Natural killer cell (primary cell): ENCODE measurements at regions not wholly inside any gene's neighbourhood (a gene's known extent, or its start where the extent isn't known, plus 50 kb on each side); places are given as distances from the start of the nearest gene placed in this dataset.

Experiments
- ATAC-seq, 3 donors: fragments of 150-1000 bp in 2 of 3; fragments of 200-7000 bp in 1 of 3; cut with Tn5 transposase; 1 replicate in 1 of 3; 2 replicates in 2 of 3; pipeline ENCODE4 v1.10.0; 2021; ENCODE audit warnings: mild to moderate bottlenecking in 2 of 3, moderate library complexity in 2 of 3
- DNase-seq, 2 donors: peaks; one replicate each; pipeline versions ENCODE4 v3.0.0 to v3.0.0-alpha.2; 2013 to 2021; ENCODE audit warnings: mixed read lengths in 1 of 2
- H3K27ac ChIP-seq: one replicate; pipeline ENCODE4 v1.5.1; 2013; ENCODE audit warnings: mild to moderate bottlenecking, low read length
- H3K27me3 ChIP-seq: one replicate; pipeline ENCODE4 v1.6.1; 2013; ENCODE audit warnings: low read length; ENCODE audit not compliant: control insufficient read depth, insufficient read depth
- H3K36me3 ChIP-seq: one replicate; pipeline ENCODE4 v1.6.1; 2013; ENCODE audit warnings: low read length; ENCODE audit not compliant: control insufficient read depth, insufficient read depth
- H3K4me1 ChIP-seq: one replicate; pipeline ENCODE4 v1.6.1; 2013; ENCODE audit warnings: low read length; ENCODE audit not compliant: control insufficient read depth, insufficient read depth
- H3K4me3 ChIP-seq: one replicate; pipeline ENCODE4 v1.5.1; 2013; ENCODE audit warnings: low read length
- H3K9me3 ChIP-seq: one replicate; pipeline ENCODE4 v1.6.1; 2013; ENCODE audit warnings: low read length; ENCODE audit not compliant: control insufficient read depth, insufficient read depth
- H3K27ac Mint-ChIP-seq, 2 donors: one replicate each; pipeline ENCODE4 v1.8.0; 2022; ENCODE audit warnings: mild to moderate bottlenecking in 2 of 2, mixed read lengths in 2 of 2, moderate library complexity in 1 of 2
- H3K27me3 Mint-ChIP-seq, 2 donors: one replicate each; pipeline ENCODE4 v1.8.0; 2022; ENCODE audit warnings: low read depth in 2 of 2, mixed read lengths in 2 of 2
- H3K36me3 Mint-ChIP-seq: one replicate; pipeline ENCODE4 v1.8.0; 2022; ENCODE audit warnings: mixed read lengths
- H3K4me1 Mint-ChIP-seq, 2 donors: one replicate each; pipeline ENCODE4 v1.8.0; 2022; ENCODE audit warnings: mixed read lengths in 2 of 2
- H3K4me3 Mint-ChIP-seq: one replicate; pipeline ENCODE4 v1.8.0; 2022; ENCODE audit warnings: mild to moderate bottlenecking, moderate library complexity, mixed read lengths
- H3K9me3 Mint-ChIP-seq, 2 donors: one replicate each; pipeline ENCODE4 v1.8.0; 2022; ENCODE audit warnings: mixed read lengths in 2 of 2
- CTCF ChIP-seq: fragments of 200-600 bp; IDR thresholded peaks from one replicate; pipeline ENCODE4 v1.8.0; 2022; ENCODE audit warnings: antibody characterized with exemption
- WGBS: methylation state at CpG from one replicate; pipeline ENCODE4 v1.1.7; 2013; ENCODE audit warnings: missing lambda C conversion rate; ENCODE audit not compliant: insufficient coverage; 5-methylcytosine and 5-hydroxymethylcytosine counted together
- intact Hi-C: fragments of 100-400 bp; cut with micrococcal nuclease; formaldehyde crosslinking; loops from one replicate; pipeline ENCODE4 v1.14.2; 2022

- Histone ChIP-seq H3K9me3 (peaks cover 4% of the 10 kb centered on the region), H3K27me3 (no peaks in the 10 kb centered on the region), H3K4me3 (no peak overlapping the region), H3K4me1 (no peaks in the 10 kb centered on the region), H3K27ac (no peak overlapping the region), H3K36me3 (no peaks in the 10 kb centered on the region)
- peak in 2 of 3 donors; percentile 36 to 57 for ATAC-seq
- Mint-ChIP-seq H3K36me3 (peaks cover 15% of the 10 kb centered on the region), H3K4me3 (peak overlapping the region; percentile 47), H3K27ac (peak overlapping the region; percentile 60 to 74), H3K4me1 (peaks cover 14 to 21% of the 10 kb centered on the region in 2 donors), H3K9me3 (no peaks in the 10 kb centered on the region), H3K27me3 (no peaks in the 10 kb centered on the region)
- WGBS, result 62% methylated on average over 4 of the region's 5 CpGs
- intact Hi-C loops, result no loop called here
- TF ChIP-seq CTCF, result no peak
- DNase-seq, result no peak
These were observed 800.0 kb upstream of the LUZP2 start for GRCh38 chr11:23696688-23697415.

GRCh38 chr11:23704183-23704582 is 792.7 kb upstream of the LUZP2 start:
- Mint-ChIP-seq H3K27me3 (no peaks in the 10 kb centered on the region), H3K4me3 (no peak overlapping the region), H3K4me1 (peaks cover 0 to under 1% of the 10 kb centered on the region in 2 donors), H3K9me3 (no peaks in the 10 kb centered on the region), H3K27ac (no peak overlapping the region), H3K36me3 (peaks cover 11% of the 10 kb centered on the region)
- no peaks in the 10 kb centered on the region for H3K27me3 ChIP-seq
- no peak overlapping the region for H3K4me3 ChIP-seq
- no peak for ATAC-seq
- H3K36me3 ChIP-seq, result no peaks in the 10 kb centered on the region
- peaks cover 4% of the 10 kb centered on the region for H3K9me3 ChIP-seq
- no peak for TF ChIP-seq CTCF
- no peaks in the 10 kb centered on the region for H3K4me1 ChIP-seq
- H3K27ac ChIP-seq, result no peak overlapping the region
- no peak for DNase-seq
- intact Hi-C loops, result no loop called here
- 100% methylated on average over 1 of the region's 1 CpG for WGBS

- Histone ChIP-seq H3K27me3 (no peaks in the 10 kb centered on the region), H3K4me3 (no peak overlapping the region), H3K27ac (no peak overlapping the region), H3K9me3 (no peaks in the 10 kb centered on the region), H3K4me1 (no peaks in the 10 kb centered on the region), H3K36me3 (no peaks in the 10 kb centered on the region)
- DNase-seq (no peak), ATAC-seq (no peak)
- intact Hi-C loops, result no loop called here
- Mint-ChIP-seq H3K4me3 (no peak overlapping the region), H3K9me3 (peaks cover 0 to 5% of the 10 kb centered on the region in 2 donors), H3K36me3 (peaks cover 19% of the 10 kb centered on the region), H3K4me1 (peaks cover 5% of the 10 kb centered on the region in 2 donors), H3K27ac (no peak overlapping the region), H3K27me3 (no peaks in the 10 kb centered on the region)
- WGBS, result 88% methylated on average over 1 of the region's 1 CpG
- TF ChIP-seq CTCF, result no peak
These were observed 784.9 kb upstream of the LUZP2 start for GRCh38 chr11:23711981-23712380.

GRCh38 chr11:23719016-23719415 is 777.8 kb upstream of the LUZP2 start:
- H3K27ac Mint-ChIP-seq, result peak overlapping the region in 1 of 2 donors; percentile 28
- no peak overlapping the region for H3K4me3 ChIP-seq
- H3K36me3 ChIP-seq, result no peaks in the 10 kb centered on the region
- WGBS, result 90% methylated on average over 1 of the region's 3 CpGs
- peaks cover 0 to 7% of the 10 kb centered on the region in 2 donors for H3K4me1 Mint-ChIP-seq
- ATAC-seq (no peak), DNase-seq (no peak)
- H3K27me3 Mint-ChIP-seq, result no peaks in the 10 kb centered on the region
- no peaks in the 10 kb centered on the region for H3K27me3 ChIP-seq
- H3K4me3 Mint-ChIP-seq, result no peak overlapping the region
- no peak overlapping the region for H3K27ac ChIP-seq
- TF ChIP-seq CTCF, result no peak
- intact Hi-C loops, result no loop called here
- peaks cover 2% of the 10 kb centered on the region for H3K36me3 Mint-ChIP-seq
- H3K4me1 ChIP-seq, result no peaks in the 10 kb centered on the region
- no peaks in the 10 kb centered on the region for H3K9me3 Mint-ChIP-seq
- peaks cover 5% of the 10 kb centered on the region for H3K9me3 ChIP-seq
